ENCODE measurements at regions not wholly inside any gene's neighbourhood (a gene's known extent, or its start where the extent isn't known, plus 50 kb on each side); places are given as distances from the start of the nearest gene placed in this dataset.

- TF ChIP-seq RAD21 (IDR thresholded peaks at IDR 0.05; ENCODE audit: low read length) = no peak
- no peak for TF ChIP-seq USF2 (IDR thresholded peaks at IDR 0.05; ENCODE audit: low read depth, low read length)
- TF ChIP-seq, protein P1, sequence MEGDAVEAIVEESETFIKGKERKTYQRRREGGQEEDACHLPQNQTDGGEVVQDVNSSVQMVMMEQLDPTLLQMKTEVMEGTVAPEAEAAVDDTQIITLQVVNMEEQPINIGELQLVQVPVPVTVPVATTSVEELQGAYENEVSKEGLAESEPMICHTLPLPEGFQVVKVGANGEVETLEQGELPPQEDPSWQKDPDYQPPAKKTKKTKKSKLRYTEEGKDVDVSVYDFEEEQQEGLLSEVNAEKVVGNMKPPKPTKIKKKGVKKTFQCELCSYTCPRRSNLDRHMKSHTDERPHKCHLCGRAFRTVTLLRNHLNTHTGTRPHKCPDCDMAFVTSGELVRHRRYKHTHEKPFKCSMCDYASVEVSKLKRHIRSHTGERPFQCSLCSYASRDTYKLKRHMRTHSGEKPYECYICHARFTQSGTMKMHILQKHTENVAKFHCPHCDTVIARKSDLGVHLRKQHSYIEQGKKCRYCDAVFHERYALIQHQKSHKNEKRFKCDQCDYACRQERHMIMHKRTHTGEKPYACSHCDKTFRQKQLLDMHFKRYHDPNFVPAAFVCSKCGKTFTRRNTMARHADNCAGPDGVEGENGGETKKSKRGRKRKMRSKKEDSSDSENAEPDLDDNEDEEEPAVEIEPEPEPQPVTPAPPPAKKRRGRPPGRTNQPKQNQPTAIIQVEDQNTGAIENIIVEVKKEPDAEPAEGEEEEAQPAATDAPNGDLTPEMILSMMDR (conservative IDR thresholded peaks at IDR 0.05; ENCODE audit: low read depth, low read length) = no peak
- no peak for TF ChIP-seq POLR2A (IDR thresholded peaks at IDR 0.05; ENCODE audit: low read depth, low read length)
- no peak for TF ChIP-seq MAZ (IDR thresholded peaks at IDR 0.05; ENCODE audit: borderline replicate concordance, low read depth, low read length)
- TF ChIP-seq, protein P2, sequence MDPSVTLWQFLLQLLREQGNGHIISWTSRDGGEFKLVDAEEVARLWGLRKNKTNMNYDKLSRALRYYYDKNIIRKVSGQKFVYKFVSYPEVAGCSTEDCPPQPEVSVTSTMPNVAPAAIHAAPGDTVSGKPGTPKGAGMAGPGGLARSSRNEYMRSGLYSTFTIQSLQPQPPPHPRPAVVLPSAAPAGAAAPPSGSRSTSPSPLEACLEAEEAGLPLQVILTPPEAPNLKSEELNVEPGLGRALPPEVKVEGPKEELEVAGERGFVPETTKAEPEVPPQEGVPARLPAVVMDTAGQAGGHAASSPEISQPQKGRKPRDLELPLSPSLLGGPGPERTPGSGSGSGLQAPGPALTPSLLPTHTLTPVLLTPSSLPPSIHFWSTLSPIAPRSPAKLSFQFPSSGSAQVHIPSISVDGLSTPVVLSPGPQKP (IDR thresholded peaks at IDR 0.05; ENCODE audit: borderline replicate concordance, low read depth, low read length) = no peak
Observed at GRCh38 chr11:95567685-95568084, 221.9 kb downstream of the FAM76B start.

Measured in IMR-90 (cell line).